Natural killer cell (primary cell): ENCODE measurements at regions not wholly inside any gene's neighbourhood (a gene's known extent, or its start where the extent isn't known, plus 50 kb on each side); places are given as distances from the start of the nearest gene placed in this dataset.

Source experiments
- ATAC-seq, 3 donors: fragments of 150-1000 bp in 2 of 3; fragments of 200-7000 bp in 1 of 3; cut with Tn5 transposase; 1 replicate in 1 of 3; 2 replicates in 2 of 3; pipeline ENCODE4 v1.10.0; 2021; ENCODE audit warnings: mild to moderate bottlenecking in 2 of 3, moderate library complexity in 2 of 3
- DNase-seq, 2 donors: peaks; one replicate each; pipeline versions ENCODE4 v3.0.0 to v3.0.0-alpha.2; 2013 to 2021; ENCODE audit warnings: mixed read lengths in 1 of 2
- H3K27ac ChIP-seq: one replicate; pipeline ENCODE4 v1.5.1; 2013; ENCODE audit warnings: mild to moderate bottlenecking, low read length
- H3K27me3 ChIP-seq: one replicate; pipeline ENCODE4 v1.6.1; 2013; ENCODE audit warnings: low read length; ENCODE audit not compliant: control insufficient read depth, insufficient read depth
- H3K36me3 ChIP-seq: one replicate; pipeline ENCODE4 v1.6.1; 2013; ENCODE audit warnings: low read length; ENCODE audit not compliant: control insufficient read depth, insufficient read depth
- H3K4me1 ChIP-seq: one replicate; pipeline ENCODE4 v1.6.1; 2013; ENCODE audit warnings: low read length; ENCODE audit not compliant: control insufficient read depth, insufficient read depth
- H3K4me3 ChIP-seq: one replicate; pipeline ENCODE4 v1.5.1; 2013; ENCODE audit warnings: low read length
- H3K9me3 ChIP-seq: one replicate; pipeline ENCODE4 v1.6.1; 2013; ENCODE audit warnings: low read length; ENCODE audit not compliant: control insufficient read depth, insufficient read depth
- H3K27ac Mint-ChIP-seq, 2 donors: one replicate each; pipeline ENCODE4 v1.8.0; 2022; ENCODE audit warnings: mild to moderate bottlenecking in 2 of 2, mixed read lengths in 2 of 2, moderate library complexity in 1 of 2
- H3K27me3 Mint-ChIP-seq, 2 donors: one replicate each; pipeline ENCODE4 v1.8.0; 2022; ENCODE audit warnings: low read depth in 2 of 2, mixed read lengths in 2 of 2
- H3K36me3 Mint-ChIP-seq: one replicate; pipeline ENCODE4 v1.8.0; 2022; ENCODE audit warnings: mixed read lengths
- H3K4me1 Mint-ChIP-seq, 2 donors: one replicate each; pipeline ENCODE4 v1.8.0; 2022; ENCODE audit warnings: mixed read lengths in 2 of 2
- H3K4me3 Mint-ChIP-seq: one replicate; pipeline ENCODE4 v1.8.0; 2022; ENCODE audit warnings: mild to moderate bottlenecking, moderate library complexity, mixed read lengths
- H3K9me3 Mint-ChIP-seq, 2 donors: one replicate each; pipeline ENCODE4 v1.8.0; 2022; ENCODE audit warnings: mixed read lengths in 2 of 2
- CTCF ChIP-seq: fragments of 200-600 bp; IDR thresholded peaks from one replicate; pipeline ENCODE4 v1.8.0; 2022; ENCODE audit warnings: antibody characterized with exemption
- WGBS: methylation state at CpG from one replicate; pipeline ENCODE4 v1.1.7; 2013; ENCODE audit warnings: missing lambda C conversion rate; ENCODE audit not compliant: insufficient coverage; 5-methylcytosine and 5-hydroxymethylcytosine counted together
- intact Hi-C: fragments of 100-400 bp; cut with micrococcal nuclease; formaldehyde crosslinking; loops from one replicate; pipeline ENCODE4 v1.14.2; 2022

GRCh38 chr15:37262922-37263608 lies 162.7 kb upstream of the MEIS2 start:
- H3K27me3 Mint-ChIP-seq = no peaks in the 10 kb centered on the region
- Histone ChIP-seq H3K27ac (no peak overlapping the region), H3K4me3 (no peak overlapping the region), H3K4me1 (no peaks in the 10 kb centered on the region), H3K9me3 (no peaks in the 10 kb centered on the region), H3K27me3 (no peaks in the 10 kb centered on the region), H3K36me3 (no peaks in the 10 kb centered on the region)
- no peak overlapping the region for H3K4me3 Mint-ChIP-seq
- H3K4me1 Mint-ChIP-seq = no peaks in the 10 kb centered on the region
- no peak for ATAC-seq
- TF ChIP-seq CTCF = no peak
- peaks cover 12 to 17% of the 10 kb centered on the region in 2 donors for H3K9me3 Mint-ChIP-seq
- DNase-seq = no peak
- intact Hi-C loops = no loop called here
- H3K36me3 Mint-ChIP-seq = no peaks in the 10 kb centered on the region
- 94% methylated on average over 3 of the region's 3 CpGs for WGBS
- H3K27ac Mint-ChIP-seq = no peak overlapping the region

GRCh38 chr15:37289109-37289765 lies 188.9 kb upstream of the MEIS2 start:
- DNase-seq (no peak), ATAC-seq (no peak)
- peaks cover 6 to 12% of the 10 kb centered on the region in 2 donors for H3K9me3 Mint-ChIP-seq
- no peak for TF ChIP-seq CTCF
- Histone ChIP-seq H3K27ac (no peak overlapping the region), H3K36me3 (no peaks in the 10 kb centered on the region), H3K9me3 (no peaks in the 10 kb centered on the region), H3K4me1 (no peaks in the 10 kb centered on the region), H3K27me3 (no peaks in the 10 kb centered on the region), H3K4me3 (no peak overlapping the region)
- WGBS = 64% methylated on average over 3 of the region's 3 CpGs
- H3K27ac Mint-ChIP-seq = no peak overlapping the region
- H3K36me3 Mint-ChIP-seq = no peaks in the 10 kb centered on the region
- H3K4me1 Mint-ChIP-seq = no peaks in the 10 kb centered on the region
- H3K4me3 Mint-ChIP-seq = no peak overlapping the region
- intact Hi-C loops = no loop called here
- H3K27me3 Mint-ChIP-seq = no peaks in the 10 kb centered on the region

GRCh38 chr15:37291920-37292319 lies 191.6 kb upstream of the MEIS2 start:
- Histone ChIP-seq H3K27ac (no peak overlapping the region), H3K4me3 (no peak overlapping the region), H3K4me1 (no peaks in the 10 kb centered on the region), H3K36me3 (no peaks in the 10 kb centered on the region), H3K27me3 (no peaks in the 10 kb centered on the region), H3K9me3 (no peaks in the 10 kb centered on the region)
- Mint-ChIP-seq H3K36me3 (no peaks in the 10 kb centered on the region), H3K4me1 (no peaks in the 10 kb centered on the region), H3K27me3 (no peaks in the 10 kb centered on the region), H3K4me3 (no peak overlapping the region), H3K9me3 (peaks cover 10 to 14% of the 10 kb centered on the region in 2 donors), H3K27ac (no peak overlapping the region)
- intact Hi-C loops = no loop called here
- no peak for TF ChIP-seq CTCF
- ATAC-seq (no peak), DNase-seq (no peak)
- WGBS = 67% methylated on average over 1 of the region's 1 CpG
